ENCODE measurements at regions not wholly inside any gene's neighbourhood (a gene's known extent, or its start where the extent isn't known, plus 50 kb on each side); places are given as distances from the start of the nearest gene placed in this dataset.

GRCh38 chr16:79768276-79768970, 167.9 kb upstream of the MAF start:
- DNase-seq: no peak

GRCh38 chr16:79767421-79768275, 167.1 kb upstream of the MAF start:
- peak; percentile 41 for DNase-seq

- no peak for DNase-seq
These were observed 165.4 kb upstream of the MAF start for GRCh38 chr16:79765901-79766394.

- DNase-seq: no peak
These were observed 164.9 kb upstream of the MAF start for GRCh38 chr16:79765431-79765830.

DNA sequence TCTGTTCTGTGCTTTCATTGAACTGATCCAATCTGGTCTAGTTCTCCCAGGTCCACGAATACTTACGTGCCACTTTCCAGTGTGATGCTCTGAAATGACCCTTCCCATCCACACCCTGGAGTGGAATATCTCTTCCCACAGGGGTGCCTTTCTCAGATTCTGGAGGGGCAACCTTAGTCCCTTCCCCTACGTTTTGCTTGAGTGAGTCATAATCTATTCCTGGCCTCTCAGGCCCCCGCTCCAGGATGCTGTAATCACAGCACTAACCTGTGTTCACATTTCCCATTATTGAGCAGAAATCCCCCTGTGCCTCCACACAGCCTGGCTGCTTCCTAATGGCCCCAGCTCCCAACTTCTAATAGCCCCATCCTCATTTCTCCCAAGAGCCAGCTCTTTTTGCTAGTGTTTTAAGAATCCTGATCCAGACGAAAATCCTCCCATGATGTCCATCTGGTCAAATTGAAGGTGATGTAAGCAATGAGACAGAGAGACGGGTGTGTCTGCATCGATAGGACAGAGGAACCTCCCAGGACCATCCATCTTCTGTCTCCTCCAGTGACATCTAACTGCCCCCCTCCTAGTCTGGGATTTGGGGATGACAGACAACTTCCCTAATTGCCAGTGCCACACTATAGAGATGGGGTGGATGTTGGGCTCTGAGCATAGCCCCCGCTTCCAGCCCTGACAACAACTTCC, 164.0 kb upstream of the MAF start:
- DNase-seq: no peak

- no peak for DNase-seq
These were observed 161.7 kb upstream of the MAF start for GRCh38 chr16:79762217-79762616.

DNA sequence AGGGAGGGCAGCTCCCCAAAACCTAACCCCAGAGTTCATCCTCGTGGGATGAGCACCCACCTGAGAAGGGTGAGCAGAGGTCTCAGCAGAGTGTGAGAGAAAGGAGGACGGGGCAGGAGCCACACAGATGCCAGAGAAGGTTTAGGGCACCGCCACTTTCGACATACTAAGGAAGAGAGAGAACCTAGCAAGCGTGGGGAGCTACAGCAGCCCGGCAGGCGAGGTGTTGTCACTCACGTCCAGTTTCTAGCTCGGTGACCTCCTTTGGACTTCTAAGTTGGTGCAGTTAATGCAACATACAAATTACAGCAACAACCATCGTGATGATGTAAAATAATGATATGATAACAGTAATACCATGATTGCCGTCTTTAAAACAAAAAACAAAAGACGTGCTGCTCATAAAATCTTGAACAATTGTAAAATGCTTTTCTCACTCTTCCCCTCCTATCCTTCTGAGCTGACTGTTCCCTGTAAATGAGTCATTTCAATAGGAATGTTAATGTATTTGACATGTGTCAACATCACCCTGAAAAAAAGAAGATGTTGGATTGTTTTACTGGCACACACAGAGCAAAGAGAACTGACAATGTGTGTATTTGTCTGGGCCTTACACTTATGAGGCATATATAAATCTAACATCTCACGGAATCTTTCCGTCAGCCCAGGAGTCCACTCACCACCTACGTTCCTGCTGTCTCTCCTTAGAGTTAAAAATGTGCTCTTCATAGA, 158.2 kb upstream of the MAF start:
- peak; percentile 63 for DNase-seq

GRCh38 chr16:79757968-79758367, 157.4 kb upstream of the MAF start:
- DNase-seq: no peak

- DNase-seq: no peak
These were observed 156.6 kb upstream of the MAF start for GRCh38 chr16:79757163-79757562.

GRCh38 chr16:79756571-79756970, 156.0 kb upstream of the MAF start:
- peak; percentile 25 for DNase-seq

GRCh38 chr16:79754501-79754900, 154.0 kb upstream of the MAF start:
- DNase-seq: peak; percentile 85

DNA sequence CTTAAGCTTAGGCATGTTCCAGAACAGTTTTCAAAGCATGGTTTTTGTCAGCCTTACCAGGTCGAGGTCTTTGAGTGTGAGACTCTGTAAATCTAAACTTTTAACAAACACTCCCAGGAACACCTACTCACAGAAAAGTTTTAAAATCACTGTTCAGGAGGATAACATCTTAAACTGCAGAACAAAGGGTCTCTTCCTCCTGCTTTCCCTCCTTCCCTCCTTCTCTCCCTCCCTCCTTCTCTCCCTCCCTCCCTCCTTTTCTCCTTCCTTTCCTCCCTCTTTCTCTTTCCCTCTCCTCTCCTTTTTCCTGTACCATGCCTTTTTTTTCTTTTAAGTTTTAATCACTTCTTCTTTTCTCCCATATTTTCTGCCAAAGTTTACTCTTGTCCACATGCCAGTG, 153.5 kb upstream of the MAF start:
- DNase-seq: no peak

DNA sequence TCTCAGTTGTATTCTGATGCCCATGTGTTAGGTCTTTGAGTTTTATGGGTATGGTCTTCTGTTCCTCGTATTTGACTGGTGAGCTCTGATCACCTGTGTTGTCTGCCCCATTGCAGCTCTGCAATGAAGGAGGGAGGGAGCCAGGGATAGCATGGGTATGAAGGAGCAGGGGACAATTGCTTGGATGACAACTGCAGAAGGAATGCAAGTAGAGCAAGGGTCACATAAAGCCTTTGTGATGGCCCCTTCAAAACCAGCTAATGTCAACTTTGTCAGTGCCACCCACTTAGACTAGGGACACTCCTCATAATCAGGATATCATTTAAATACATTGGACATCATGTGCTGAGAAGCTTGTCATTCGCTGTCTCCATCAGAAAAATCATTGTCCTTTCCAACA, 152.7 kb upstream of the MAF start:
- DNase-seq: no peak

DNA sequence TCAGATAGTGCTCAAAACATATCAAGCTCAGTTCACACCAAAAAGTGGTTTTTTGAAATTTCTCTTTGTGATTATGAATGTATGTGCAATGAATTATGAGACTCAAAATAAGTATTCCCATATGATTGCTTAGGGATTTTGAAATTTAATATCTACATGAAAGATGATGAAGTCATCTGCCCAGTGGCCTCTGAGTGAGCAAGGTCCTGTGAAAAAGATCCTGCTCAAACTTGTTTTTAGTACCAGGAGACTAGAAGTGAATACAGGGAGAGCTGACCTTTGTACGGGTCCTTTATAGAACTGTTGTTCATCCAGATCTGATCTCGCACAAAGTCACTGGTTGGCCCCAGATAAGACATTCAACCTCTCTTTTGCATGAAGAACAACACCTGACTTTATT, 151.9 kb upstream of the MAF start:
- peak; percentile 43 for DNase-seq

DNA sequence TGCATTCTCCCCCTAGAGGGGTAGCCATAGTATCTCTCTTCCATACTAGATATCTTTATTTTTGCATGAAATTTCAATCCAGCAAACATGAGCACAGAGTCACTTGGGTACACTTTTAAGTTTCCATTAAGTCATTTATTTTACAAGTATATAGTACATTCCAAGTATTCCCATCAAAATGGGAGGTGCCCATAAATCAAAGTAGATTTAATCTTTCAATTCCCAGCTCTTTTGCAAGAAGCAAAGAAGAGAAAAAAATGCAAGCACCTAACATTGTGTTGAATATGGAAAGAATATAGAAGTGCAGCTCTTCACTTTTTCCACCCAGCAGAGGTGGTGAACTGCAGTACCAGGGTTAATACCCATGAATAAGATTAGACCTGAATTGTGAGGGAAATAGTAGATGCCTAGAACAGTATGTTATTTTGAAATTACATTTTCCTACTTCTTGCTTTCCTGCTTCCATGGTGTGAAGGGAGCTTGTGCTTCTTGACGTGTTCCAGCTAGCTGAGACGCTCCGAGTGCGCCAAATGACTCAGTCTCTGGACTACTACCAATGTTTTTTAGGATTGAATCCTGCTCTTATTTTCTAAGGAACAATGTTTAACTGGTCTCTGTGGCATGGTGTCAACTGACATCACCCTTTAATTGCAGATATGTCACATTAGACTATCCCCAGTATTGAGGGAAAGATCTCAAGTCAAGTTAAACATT, 151.1 kb upstream of the MAF start:
- peak; percentile 60 for DNase-seq

DNA sequence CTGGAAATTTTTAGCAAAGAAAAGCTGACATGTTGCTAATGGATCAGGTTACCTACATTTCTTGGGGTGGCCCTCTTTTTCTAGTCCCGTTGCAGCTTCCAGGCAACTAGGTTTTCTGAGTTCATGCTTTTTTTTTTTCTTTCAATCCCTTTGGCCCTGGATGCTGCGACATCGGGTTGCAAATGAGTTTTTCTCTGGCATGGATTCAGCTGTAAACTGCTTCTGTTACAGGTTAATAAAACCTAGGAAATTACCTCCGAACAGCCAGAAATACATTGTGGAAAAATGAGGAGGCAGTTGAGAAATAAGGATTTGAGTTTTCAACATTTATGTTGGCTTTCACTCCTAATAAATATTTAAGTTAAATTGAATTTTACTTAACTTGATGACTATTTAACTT, 149.8 kb upstream of the MAF start:
- DNase-seq: no peak

DNA sequence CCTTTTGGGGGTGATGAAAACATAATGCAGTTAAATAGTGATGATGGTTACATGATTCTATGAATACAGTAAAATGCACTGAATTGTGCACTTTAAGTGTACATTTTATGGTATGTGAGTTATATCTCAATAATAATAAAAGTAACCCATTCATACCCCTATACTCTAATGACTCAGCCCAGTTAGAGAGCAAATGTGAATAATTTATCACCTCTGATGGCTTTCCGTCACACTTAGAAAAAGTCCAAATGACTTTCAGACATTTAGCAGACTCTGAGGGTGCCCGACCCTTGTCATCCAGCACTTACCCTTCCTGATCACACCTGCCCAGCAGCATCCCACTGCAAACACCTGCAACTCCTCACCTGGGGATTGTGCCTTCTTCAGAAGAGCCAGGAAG, 148.1 kb upstream of the MAF start:
- DNase-seq: no peak

GRCh38 chr16:79747688-79748087, 147.2 kb upstream of the MAF start:
- DNase-seq: no peak

- DNase-seq: no peak
These were observed 139.7 kb upstream of the MAF start for GRCh38 chr16:79740252-79740651.

GRCh38 chr16:79735271-79735670, 134.7 kb upstream of the MAF start:
- no peak for DNase-seq

GRCh38 chr16:79734721-79735120, 134.2 kb upstream of the MAF start:
- no peak for DNase-seq

GRCh38 chr16:79728923-79729240, 128.3 kb upstream of the MAF start:
- DNase-seq: no peak
